ENCODE measurements at regions not wholly inside any gene's neighbourhood (a gene's known extent, or its start where the extent isn't known, plus 50 kb on each side); places are given as distances from the start of the nearest gene placed in this dataset.
"Not testable (repeated sequence)": the region's sequence is repeated elsewhere in the genome, so short reads cannot be mapped to it uniquely, and the experiment has no call there.

DNA sequence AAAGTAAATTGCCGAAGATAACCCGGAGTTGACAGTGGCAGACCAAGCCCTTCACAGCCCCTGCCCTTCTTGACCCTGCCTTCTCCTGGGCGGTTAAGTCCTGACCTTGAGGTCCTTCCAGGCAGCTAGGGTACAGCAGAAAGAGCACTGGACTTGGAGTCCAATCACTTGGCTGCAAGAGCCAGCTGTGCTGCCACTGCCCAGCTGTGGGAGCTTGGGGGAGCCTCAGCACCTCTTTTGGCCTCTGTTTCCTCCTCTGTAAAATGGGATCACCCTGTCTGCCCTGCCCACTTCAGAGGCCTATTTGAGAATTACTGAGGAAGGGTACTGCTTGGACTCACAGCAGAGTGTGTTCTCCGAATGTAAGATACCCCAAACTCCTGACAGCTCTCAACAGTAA is 66.2 kb upstream of the SMAD6 start:
- no peaks in the 10 kb centered on the region for H3K9me3 ChIP-seq (ENCODE audit: control insufficient read depth, low read depth, low read length)
- DNase-seq (ENCODE audit: low read depth, low spot score) (no peak), FAIRE-seq (no peak)
- no peak for TF ChIP-seq EZH2 (IDR thresholded peaks at IDR 0.05; ENCODE audit: low read length)
- TF ChIP-seq, protein P1, sequence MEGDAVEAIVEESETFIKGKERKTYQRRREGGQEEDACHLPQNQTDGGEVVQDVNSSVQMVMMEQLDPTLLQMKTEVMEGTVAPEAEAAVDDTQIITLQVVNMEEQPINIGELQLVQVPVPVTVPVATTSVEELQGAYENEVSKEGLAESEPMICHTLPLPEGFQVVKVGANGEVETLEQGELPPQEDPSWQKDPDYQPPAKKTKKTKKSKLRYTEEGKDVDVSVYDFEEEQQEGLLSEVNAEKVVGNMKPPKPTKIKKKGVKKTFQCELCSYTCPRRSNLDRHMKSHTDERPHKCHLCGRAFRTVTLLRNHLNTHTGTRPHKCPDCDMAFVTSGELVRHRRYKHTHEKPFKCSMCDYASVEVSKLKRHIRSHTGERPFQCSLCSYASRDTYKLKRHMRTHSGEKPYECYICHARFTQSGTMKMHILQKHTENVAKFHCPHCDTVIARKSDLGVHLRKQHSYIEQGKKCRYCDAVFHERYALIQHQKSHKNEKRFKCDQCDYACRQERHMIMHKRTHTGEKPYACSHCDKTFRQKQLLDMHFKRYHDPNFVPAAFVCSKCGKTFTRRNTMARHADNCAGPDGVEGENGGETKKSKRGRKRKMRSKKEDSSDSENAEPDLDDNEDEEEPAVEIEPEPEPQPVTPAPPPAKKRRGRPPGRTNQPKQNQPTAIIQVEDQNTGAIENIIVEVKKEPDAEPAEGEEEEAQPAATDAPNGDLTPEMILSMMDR (optimal IDR thresholded peaks at IDR 0.05 in 1 of 3, IDR thresholded peaks at IDR 0.05 in 1 of 3, conservative IDR thresholded peaks at IDR 0.05 in 1 of 3; ENCODE audit: extremely low read depth in 1 of 3, insufficient read depth in 2 of 3, low read length in 3 of 3), result no peak
- H3K9me1 ChIP-seq (ENCODE audit: control insufficient read depth, extremely low read depth, insufficient read depth, low read length), result no peaks in the 10 kb centered on the region
- H2AFZ ChIP-seq (ENCODE audit: control insufficient read depth, low read length), result no peak overlapping the region
- no peak overlapping the region for H3K27ac ChIP-seq (ENCODE audit: control insufficient read depth, insufficient read depth, low read length)
- H3K27me3 ChIP-seq (ENCODE audit: control insufficient read depth, extremely low read depth, insufficient read depth, low read length), result peaks cover 19% of the 10 kb centered on the region
- no peak overlapping the region for H3K4me2 ChIP-seq (ENCODE audit: control insufficient read depth, extremely low read depth, insufficient read depth, low read depth, low read length)
- dilution Hi-C loops (cut with MboI; ENCODE audit: extremely low pct_ligation_motif_present, low sequenced_read_pairs), result no loop called here
- no peak overlapping the region for H3K9ac ChIP-seq (ENCODE audit: control insufficient read depth, extremely low read depth, insufficient read depth, low read length)
- H3K79me2 ChIP-seq (ENCODE audit: control insufficient read depth, insufficient read depth, low read length), result no peaks in the 10 kb centered on the region
- H3K36me3 ChIP-seq (ENCODE audit: control insufficient read depth in 2 of 2, extremely low read depth in 1 of 2, insufficient read depth in 2 of 2, low read length in 2 of 2), result no peaks in the 10 kb centered on the region
- H4K20me1 ChIP-seq (ENCODE audit: control insufficient read depth, extremely low read depth, insufficient read depth, low read length), result no peaks in the 10 kb centered on the region
- no peaks in the 10 kb centered on the region for H3K4me1 ChIP-seq (ENCODE audit: control insufficient read depth, extremely low read depth, insufficient read depth, low read length)
- H3K4me3 ChIP-seq (ENCODE audit: control insufficient read depth in 2 of 3, extremely low read depth in 1 of 3, insufficient read depth in 2 of 3, low read depth in 1 of 3, low read length in 3 of 3), result no peak overlapping the region

- H3K36me3 ChIP-seq (ENCODE audit: control insufficient read depth in 2 of 2, extremely low read depth in 1 of 2, insufficient read depth in 2 of 2, low read length in 2 of 2); H3K27ac ChIP-seq (ENCODE audit: control insufficient read depth, insufficient read depth, low read length); H3K79me2 ChIP-seq (ENCODE audit: control insufficient read depth, insufficient read depth, low read length); H3K9me1 ChIP-seq (ENCODE audit: control insufficient read depth, extremely low read depth, insufficient read depth, low read length); H3K4me1 ChIP-seq (ENCODE audit: control insufficient read depth, extremely low read depth, insufficient read depth, low read length); H3K4me2 ChIP-seq (ENCODE audit: control insufficient read depth, extremely low read depth, insufficient read depth, low read depth, low read length); FAIRE-seq; H3K9me3 ChIP-seq (ENCODE audit: control insufficient read depth, low read depth, low read length); H3K4me3 ChIP-seq (ENCODE audit: control insufficient read depth in 2 of 3, extremely low read depth in 1 of 3, insufficient read depth in 2 of 3, low read depth in 1 of 3, low read length in 3 of 3); H3K9ac ChIP-seq (ENCODE audit: control insufficient read depth, extremely low read depth, insufficient read depth, low read length); dilution Hi-C loops (cut with MboI; ENCODE audit: extremely low pct_ligation_motif_present, low sequenced_read_pairs); H4K20me1 ChIP-seq (ENCODE audit: control insufficient read depth, extremely low read depth, insufficient read depth, low read length); H2AFZ ChIP-seq (ENCODE audit: control insufficient read depth, low read length); DNase-seq (ENCODE audit: low read depth, low spot score): not testable (repeated sequence)
- peaks cover 19% of the 10 kb centered on the region for H3K27me3 ChIP-seq (ENCODE audit: control insufficient read depth, extremely low read depth, insufficient read depth, low read length)
Measured at GRCh38 chr15:66637044-66637443, 65.0 kb upstream of the SMAD6 start.

DNA sequence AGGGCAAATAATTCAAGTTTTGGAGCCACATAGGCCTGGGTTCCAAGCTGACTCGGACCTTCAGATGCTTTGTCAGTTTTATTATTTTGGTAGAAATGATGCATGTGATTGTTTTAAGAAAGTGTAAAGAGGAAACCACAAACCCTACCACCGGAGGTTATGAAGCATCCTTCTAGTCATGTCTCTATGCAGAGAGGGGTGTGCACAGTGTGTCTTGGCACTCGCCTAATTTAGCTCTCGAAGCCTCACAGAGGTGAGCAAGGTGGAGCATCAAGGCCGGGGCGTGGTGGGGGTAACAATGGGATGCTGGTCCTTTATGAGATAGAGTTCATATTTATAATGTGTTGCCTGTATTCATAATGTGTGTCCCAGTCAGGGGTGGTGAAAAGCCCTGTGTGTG is 63.7 kb upstream of the SMAD6 start:
- Histone ChIP-seq H3K4me3 (ENCODE audit: control insufficient read depth in 2 of 3, extremely low read depth in 1 of 3, insufficient read depth in 2 of 3, low read depth in 1 of 3, low read length in 3 of 3) (no peak overlapping the region), H3K79me2 (ENCODE audit: control insufficient read depth, insufficient read depth, low read length) (no peaks in the 10 kb centered on the region), H4K20me1 (ENCODE audit: control insufficient read depth, extremely low read depth, insufficient read depth, low read length) (no peaks in the 10 kb centered on the region), H3K27me3 (ENCODE audit: control insufficient read depth, extremely low read depth, insufficient read depth, low read length) (peaks cover 13% of the 10 kb centered on the region), H3K9ac (ENCODE audit: control insufficient read depth, extremely low read depth, insufficient read depth, low read length) (no peak overlapping the region), H3K27ac (ENCODE audit: control insufficient read depth, insufficient read depth, low read length) (no peak overlapping the region), H3K9me1 (ENCODE audit: control insufficient read depth, extremely low read depth, insufficient read depth, low read length) (no peaks in the 10 kb centered on the region), H3K9me3 (ENCODE audit: control insufficient read depth, low read depth, low read length) (no peaks in the 10 kb centered on the region), H2AFZ (ENCODE audit: control insufficient read depth, low read length) (no peak overlapping the region), H3K4me1 (ENCODE audit: control insufficient read depth, extremely low read depth, insufficient read depth, low read length) (no peaks in the 10 kb centered on the region), H3K4me2 (ENCODE audit: control insufficient read depth, extremely low read depth, insufficient read depth, low read depth, low read length) (no peak overlapping the region), H3K36me3 (ENCODE audit: control insufficient read depth in 2 of 2, extremely low read depth in 1 of 2, insufficient read depth in 2 of 2, low read length in 2 of 2) (no peaks in the 10 kb centered on the region)
- DNase-seq (ENCODE audit: low read depth, low spot score) (no peak), FAIRE-seq (no peak)
- dilution Hi-C loops (cut with MboI; ENCODE audit: extremely low pct_ligation_motif_present, low sequenced_read_pairs), result no loop called here
- TF ChIP-seq, protein P1 (optimal IDR thresholded peaks at IDR 0.05 in 1 of 3, IDR thresholded peaks at IDR 0.05 in 1 of 3, conservative IDR thresholded peaks at IDR 0.05 in 1 of 3; ENCODE audit: extremely low read depth in 1 of 3, insufficient read depth in 2 of 3, low read length in 3 of 3), result no peak
- no peak for TF ChIP-seq EZH2 (IDR thresholded peaks at IDR 0.05; ENCODE audit: low read length)
